GM21619 (cell line): ENCODE measurements at regions not wholly inside any gene's neighbourhood (a gene's known extent, or its start where the extent isn't known, plus 50 kb on each side); places are given as distances from the start of the nearest gene placed in this dataset.

Source experiments
- ATAC-seq: cut with Tn5 transposase; IDR thresholded peaks from one replicate; pipeline ENCODE4 v1.9.1; 2021; ENCODE audit not compliant: unreplicated experiment

DNA sequence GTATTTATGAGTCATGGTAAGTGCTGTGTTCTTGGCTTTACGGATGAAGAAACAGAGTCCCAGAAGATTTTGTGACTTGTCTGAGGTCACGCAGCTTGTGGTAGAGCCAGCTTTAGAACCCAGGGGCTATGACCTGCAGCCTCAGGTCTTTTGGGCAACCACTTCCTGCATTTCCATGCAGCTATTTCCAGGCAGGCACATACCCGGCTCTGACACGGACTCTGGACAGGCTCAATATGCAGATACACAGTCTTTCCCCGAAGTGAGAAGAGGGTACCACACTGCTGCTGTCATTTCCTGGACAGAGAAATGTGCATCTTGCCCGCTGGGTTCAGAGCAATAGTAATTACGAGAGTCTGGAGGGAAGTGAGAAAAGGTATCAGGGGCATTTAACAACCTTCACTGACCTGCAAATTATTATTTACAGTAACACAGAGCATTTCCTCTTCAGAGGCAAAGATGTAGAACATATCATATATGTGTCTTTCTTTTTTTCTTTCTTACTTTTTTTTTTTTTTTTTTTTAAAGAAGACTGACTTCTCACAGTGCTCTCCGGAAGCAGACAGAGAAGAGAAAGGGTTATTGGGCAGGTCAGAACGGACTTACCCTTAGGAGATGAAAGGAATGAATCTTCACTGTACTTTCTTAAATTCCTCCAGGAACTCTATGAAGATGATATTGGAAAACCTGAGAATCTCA, 185.1 kb downstream of the CLIC5 start:
- ATAC-seq: peak; percentile 93

DNA sequence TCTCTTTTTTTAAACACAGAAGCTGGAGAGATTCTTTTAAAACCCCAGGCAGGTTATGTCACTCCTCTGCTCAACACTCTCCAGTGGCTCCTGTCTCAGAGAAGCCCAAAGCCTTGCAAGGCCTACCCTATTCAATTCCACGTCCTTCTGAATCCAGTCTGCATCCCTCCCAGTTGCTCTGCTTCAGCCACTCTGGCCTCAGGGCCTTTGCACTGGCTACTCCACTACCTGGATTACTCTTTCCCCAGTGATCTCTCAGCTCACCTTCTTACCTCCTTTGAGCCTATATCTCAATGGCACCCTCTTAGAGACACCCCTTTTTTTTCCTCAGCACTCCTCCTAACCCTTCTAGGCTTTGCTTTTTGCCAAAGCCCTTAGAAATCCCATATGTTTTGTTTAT, 185.8 kb downstream of the CLIC5 start:
- no peak for ATAC-seq

DNA sequence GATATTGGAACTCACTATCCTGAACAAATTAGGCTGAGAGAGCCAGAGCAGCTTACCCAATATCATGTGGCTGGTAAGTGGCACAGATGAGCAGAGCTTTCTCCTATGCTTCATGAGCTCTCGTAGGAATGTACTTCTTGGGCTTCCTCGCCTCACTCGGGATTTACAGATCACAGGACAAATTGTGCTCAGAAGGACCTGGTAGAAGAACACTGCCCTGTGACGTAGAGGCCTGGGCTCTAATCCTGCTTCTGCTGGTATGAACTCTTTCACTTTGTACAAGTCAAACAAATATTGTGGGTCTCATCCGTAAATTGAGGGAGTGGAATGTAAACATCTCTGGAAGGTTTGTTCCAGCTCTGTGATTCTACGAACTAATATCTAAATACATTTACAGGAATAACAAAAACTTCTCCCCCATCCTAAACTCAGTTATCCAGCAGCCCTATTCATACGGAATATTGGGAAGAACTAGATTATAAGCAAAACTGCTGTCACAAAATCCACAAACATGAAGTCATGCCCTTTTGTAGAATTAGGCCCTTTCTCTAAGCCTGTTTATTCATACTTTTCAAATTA, 187.6 kb downstream of the CLIC5 start:
- no peak for ATAC-seq

DNA sequence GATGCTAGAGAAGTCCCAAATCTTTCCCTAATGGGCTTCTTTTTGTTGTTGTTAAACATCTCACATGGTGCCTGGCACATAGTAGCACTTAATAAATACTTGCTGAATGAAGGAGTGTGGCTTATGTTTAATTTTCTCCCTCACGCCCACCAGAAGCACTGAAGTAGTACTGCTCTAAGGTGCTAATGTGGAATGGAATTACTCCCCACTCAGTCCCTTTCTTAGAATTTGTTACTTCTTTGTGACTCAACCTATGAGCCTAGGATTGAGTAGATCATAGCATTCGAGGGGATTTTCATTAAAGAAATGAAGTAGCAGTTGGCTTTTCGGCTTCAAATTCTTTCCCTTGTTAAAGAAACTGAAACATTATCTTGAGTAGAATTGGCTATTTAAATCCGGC, 192.8 kb downstream of the CLIC5 start:
- no peak for ATAC-seq

DNA sequence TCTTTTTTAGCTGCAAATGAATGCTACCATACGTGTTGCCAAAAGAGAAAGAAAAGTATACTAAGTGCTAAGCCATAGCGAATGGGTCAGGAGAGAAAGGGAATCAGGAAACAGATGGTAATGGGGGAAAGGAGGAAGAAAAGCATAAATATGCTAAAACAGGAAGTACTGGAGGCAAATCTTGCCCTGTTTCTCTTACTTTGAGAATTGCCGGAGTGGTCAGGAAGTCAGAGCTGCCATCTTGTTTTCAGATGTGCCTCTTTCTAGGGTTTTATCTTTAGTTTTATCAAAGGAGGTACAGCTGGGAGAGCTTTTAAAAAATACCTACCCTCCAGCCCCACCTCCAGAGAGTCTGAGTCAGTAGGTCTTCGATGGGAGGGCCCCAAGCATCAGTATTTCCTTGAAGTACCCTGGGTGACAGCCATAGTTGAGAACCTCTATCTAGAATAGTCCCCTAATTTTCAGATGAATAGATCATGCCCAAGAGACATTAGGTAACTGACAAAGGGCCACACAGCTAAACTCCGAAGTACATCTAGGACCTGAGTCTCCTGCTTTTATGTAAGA, 193.3 kb downstream of the CLIC5 start:
- no peak for ATAC-seq

DNA sequence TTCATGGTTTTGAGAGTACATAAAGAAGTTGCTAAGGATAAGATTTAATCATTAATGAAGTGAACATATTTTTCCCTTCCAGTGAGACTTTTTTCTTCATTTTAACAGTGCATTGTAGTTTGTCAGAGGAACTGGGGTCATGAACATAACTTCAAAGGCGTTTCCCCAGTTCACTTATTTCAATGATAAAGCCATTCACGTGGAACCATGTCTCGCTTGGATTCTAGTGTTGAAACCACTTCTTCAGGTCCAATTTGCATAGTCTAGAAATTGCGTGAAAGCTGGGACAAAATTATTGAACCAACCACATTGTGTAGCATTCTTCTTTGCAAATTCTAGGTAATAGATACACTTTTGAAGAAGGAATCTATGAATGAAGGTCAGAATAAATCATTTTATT, 197.0 kb downstream of the CLIC5 start:
- no peak for ATAC-seq

DNA sequence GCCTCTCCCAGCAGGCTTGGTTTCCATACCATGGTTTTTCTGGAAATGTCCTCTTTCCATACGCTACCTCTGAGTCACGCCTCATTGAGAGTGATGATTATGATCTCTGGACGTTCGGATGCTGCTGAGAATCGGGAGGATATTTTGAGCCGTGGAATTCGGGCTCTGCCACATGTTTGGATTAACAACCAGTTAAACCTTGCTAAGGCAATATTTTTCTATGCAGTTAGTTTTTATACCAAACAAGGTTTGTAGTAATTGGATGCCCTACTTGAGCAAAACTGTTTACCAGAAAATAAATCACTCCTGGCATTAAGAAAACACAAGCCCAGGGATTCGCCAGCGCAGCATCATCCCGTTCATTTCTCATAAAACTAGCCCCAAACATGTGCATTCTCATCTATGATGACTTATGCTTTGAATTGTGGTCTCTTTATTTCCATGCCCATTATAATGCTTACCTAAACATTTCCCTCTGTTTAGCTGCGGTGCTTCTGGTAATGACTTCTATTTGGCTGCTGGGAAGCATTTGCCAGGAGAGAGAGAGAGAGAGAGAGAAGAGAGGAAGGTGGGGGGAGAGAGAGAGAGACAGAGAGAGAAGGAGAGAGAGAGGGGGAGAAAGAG, 198.9 kb downstream of the CLIC5 start:
- ATAC-seq: no peak

DNA sequence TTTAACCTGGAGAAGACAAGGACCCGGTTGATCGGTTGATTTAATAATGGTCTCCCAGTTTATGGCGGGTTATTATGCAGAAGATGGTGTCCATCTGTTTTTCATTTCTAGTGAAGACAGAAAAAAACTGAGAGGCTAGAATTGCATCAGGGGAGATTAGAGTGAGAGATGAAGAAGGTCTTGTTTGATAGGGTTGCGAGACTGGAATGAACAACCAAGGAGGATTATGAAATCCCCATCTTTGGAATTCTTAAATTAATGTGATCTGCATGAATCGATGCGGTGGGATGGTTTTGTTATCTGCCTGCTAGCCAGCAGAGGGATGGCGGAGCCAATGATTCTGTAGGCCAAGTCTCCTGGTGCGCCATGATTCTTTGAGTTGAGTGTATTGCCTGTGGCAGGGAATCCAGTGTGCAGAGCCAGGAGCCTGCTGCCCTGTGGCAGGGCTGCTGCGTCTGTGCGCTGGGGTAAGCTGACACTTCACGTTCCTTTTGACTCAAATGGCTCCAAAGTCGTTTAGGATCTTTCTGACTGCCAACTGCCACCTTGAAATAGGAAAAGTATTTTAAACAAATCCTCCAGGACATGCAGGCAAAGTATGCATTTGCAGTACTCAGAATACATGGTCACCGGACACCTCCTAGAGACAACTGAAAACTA, 200.1 kb downstream of the CLIC5 start:
- ATAC-seq: no peak

DNA sequence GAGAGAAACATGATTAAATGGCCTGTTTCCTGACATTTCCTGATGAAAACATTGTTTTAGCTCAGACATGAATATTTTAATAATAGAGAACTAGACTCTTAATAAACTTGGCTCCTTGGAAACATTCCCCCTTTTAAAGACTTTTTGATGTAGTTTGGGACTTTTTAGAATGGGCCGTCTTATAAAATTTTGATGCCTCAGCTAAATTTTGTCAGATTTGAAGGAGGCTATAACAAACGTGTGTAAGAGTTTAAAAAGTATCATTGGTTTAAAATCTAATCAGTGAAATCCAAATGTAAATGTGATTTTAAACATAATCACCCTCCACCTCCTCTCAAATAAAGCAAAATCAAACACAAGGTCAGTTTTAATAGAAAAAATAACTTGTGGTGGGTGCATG, 200.9 kb downstream of the CLIC5 start:
- no peak for ATAC-seq

DNA sequence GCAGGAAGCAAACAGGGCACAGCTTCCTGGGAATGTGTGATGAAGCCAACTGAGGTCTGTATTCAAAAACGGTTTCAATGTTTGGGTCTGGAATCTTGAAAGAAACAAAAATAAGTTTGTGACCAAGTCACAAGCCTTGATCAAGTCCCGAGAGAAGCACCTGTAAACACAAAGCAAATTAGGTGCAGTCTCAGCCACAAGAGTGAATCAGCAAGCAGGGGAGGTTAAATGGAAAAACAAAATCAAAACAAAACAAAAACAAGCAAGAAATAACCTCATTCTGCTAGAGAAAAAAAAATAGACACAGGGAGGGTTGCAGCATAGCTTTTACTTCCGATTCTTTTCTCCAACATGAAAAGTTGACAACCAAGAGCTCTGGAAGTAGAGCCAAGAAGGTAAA, 201.7 kb downstream of the CLIC5 start:
- no peak for ATAC-seq

DNA sequence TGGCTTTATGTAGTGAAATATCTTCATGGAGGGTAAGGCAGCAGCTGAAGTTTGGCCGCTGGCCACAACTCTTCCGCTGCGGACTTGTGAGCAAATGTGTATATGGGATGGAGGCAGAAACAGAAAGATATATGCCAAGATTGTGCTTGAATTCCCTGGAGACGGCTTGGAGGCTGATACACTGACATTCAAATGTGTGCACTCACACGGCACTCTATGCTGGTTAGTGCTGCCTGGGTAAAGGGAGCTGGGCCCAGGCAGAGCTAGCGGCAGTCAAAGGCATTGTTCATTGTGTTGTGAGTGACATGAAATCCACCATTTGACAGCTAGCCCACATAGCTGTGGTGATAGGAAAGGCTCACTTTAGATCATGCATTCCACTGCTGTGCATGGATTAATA, 202.7 kb downstream of the CLIC5 start:
- no peak for ATAC-seq

DNA sequence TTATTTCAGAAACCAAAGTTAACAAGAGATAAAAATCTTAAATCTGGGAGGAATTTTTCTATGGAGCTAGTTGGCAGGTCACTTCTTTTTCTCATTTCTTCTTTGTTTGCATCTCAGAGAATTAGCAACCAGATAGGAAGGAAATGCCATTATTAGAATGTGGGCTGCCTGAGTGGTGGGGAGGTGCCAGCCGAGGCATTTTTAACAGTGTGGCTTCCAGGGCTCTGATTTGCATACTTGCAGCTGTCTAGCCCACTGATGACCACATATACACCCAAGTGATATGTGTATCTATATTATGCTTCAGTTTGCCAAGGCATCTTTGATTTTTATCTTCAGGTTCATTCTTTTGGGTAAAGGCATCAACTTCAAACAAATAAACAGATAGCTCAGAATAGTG, 206.7 kb downstream of the CLIC5 start:
- ATAC-seq: peak; percentile 60

DNA sequence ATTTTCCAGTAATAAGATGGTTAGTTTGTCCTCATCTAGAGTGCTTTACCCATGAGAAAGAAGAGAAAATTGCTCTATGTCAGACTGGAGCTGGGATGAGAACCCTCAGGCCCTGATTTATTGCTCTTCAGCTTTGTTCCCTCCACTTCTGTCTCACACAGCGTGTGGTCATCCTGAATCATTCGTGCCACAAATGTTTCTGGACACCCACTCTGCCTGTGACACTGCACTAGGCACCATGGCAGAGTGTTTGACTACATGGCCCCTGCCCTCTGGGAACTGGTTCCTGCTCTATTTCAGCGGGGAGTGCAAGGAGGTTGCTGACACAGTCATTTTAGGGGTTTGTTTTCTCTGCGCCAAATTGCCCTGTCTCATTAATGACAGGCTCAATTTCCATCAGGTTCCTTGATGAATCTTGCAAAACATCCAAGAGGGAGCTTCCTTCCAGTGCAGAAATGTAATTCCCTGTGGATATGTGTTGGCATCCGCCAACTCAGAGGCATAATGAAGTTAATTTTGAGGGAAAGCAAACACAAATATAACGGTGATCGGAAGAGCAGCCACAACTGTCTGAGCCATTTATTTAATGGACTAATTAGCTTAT, 207.5 kb downstream of the CLIC5 start:
- ATAC-seq: no peak

DNA sequence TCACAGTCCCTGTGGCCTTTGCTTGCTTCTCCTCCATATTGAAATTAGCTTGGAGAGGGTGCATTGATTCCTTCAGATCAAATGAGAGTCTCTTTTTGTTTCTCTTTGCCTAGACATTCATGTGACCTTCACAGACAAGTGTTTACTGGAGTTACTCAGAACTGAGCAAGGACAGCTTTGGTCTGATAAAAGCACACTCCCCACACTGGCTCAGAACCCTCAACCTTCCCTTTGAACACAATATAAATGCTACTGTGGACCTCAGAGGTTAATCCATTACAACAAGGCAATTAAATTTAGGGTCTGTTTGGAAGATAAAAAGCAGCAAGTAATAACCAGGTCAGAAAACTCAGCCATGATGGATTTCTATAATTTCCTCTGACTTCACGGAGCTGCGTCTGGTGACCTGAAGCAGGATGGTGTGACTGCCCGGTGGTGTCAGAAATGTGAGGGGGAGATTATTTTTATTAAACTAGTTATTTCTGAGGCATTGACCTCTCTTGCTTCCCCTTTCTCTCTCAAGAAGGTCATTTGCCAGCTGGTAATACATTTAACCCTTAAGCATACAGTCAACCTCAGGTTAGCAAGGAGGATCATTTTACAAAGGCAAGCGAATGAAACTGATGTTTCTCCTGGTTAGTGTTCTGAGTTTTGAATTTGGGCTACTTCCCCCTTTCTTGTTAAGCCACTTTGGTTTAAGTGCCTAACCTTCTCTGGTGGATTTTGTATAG, 208.2 kb downstream of the CLIC5 start:
- no peak for ATAC-seq

DNA sequence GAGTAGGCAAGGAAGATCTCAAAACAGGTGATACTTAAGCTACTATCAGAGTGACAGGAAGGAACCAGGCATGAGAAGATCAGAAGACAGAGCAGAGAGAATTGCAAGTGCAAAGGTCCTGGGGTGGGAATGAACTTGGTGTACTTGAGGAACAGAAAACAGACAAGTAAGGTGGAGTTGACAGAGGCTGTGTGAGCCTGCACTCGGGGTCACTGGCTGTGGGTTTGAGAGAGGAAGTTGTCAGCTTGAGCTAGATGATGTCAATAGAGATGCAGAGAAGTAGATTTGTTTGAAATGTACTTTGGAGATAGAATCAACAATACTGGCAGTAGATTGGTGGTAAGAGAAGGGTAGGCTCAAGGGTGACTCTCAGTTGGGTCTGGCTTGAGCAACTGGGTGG, 209.5 kb downstream of the CLIC5 start:
- ATAC-seq: no peak

DNA sequence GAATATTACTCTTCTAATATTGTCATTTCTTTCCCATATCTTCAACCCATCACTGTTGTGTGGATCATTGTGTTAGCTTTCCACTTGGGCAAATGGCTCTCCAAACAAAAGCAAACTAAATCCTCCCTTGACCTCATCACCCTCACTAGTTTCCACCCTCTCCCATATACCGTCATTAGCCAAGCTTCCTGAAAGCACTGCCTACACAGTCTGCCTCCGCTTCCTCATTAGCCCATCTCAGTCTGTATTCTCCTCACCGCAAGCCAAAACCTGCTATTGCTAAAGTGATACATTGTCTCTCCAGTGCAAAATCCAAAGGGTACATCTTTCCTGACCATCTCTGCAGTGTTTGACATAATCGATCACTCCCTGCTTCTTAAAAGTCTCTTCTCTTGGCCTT, 212.6 kb downstream of the CLIC5 start:
- no peak for ATAC-seq

DNA sequence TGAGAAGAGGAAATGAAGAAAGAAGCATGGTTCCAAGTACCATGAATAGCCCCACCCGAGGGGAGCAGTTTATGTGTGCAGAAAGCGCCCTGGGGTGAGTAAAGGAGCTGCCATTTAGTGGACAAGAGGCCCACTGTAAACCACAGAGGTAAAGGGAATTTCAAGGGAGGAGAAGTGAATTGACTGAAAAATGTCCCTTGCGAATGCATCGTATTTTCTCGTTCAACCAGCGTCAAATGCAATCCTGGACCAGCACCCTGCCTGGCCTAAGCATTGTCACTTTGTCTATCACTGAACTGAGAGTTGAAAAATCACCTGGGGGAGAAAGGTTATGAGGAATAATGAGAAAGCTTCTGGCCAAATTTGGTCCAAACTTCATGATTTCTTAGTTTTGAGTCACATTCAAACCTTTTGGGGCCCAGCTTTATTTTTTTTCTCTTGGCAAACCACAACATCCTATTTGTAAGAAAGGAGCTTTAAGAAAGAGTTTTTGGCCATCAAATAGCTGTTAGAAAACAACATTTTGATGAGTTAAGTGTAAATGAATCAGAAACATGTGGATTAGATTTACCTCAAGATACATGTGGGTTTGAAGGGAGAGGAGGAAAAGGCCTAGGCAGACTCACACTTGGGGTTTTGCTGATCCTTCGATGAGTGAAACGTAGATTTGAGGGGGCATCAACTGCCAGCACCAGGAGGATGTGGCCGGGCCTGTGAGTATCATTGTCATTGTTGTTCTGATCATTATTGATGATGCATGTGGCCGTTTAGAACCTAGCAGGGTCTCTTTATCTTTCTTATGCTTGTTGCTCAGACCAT, 214.0 kb downstream of the CLIC5 start:
- no peak for ATAC-seq

DNA sequence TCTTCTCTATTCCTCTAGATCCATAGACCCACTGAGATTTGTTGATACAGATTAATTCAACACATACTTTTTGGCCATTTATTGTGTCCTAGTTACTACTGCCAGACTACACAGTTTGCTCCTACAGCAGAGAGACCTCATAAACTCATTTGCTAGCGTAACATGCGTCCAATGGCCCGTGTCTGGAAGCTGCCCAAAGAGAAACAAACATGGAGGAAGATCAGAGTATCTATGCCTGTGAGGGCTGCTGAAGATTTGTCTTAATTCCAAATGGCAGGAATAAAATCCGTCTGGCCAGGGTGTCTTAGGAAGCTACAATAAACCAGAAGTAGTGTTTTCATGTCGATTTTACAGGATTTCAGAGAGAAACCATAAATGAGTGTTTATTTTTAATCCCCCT, 214.7 kb downstream of the CLIC5 start:
- ATAC-seq: no peak

DNA sequence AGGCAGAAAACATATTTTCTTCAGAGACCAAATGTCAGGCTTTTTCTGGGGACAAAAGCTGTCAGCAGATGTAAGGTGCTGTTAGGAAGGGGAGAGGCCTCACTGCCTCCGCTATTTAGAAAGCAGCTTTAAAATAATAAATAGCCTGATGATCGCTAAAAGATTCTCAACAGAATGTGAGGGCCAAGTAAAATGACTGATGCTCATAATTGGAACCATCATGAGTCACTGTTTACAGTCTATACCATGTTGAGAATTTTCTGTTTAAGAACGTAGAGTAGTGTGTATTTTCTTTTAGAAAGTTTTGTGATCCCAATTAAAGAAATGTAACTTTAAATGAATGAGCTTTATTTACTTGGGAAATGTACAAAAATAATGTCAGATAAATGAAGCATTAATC, 220.0 kb downstream of the CLIC5 start:
- no peak for ATAC-seq

DNA sequence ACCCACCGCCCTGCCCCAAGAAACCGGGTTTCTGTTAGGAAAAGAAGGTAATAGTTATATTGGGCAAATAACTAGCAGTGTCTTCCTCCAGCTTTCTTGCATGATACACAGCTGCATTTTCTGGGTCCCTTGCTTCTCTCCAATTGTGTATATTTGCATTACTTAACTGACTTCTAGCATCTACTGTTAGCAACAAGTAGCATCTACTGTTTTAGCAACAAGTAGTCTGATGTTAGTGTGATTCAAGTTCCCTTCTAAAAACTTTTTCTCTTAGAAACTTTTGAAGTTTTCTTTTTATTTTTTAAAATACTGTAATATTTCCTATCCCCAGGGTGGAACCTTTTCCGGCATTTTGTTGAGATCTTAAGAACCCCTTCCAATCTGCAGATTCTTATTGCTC, 221.2 kb downstream of the CLIC5 start:
- no peak for ATAC-seq
